HepG2 (cell line): ENCODE measurements at regions not wholly inside any gene's neighbourhood (a gene's known extent, or its start where the extent isn't known, plus 50 kb on each side); places are given as distances from the start of the nearest gene placed in this dataset.

ENCODE experiments used
- ATAC-seq: fragments of 200-7000 bp; cut with Tn5 transposase; 3 replicates; pipeline ENCODE4 v1.9.1; 2020; ENCODE audit warnings: mild to moderate bottlenecking, moderate library complexity
- BruUV-seq: library from RNA; stranded (reverse); fragments of 400-500 nt; replicated peaks from 2 replicates; lab custom pipeline; 2021; lab: Mats Ljungman, UMichigan
- CTCF ChIA-PET: fragments of 300-600 bp; formaldehyde crosslinking; extraction: SDS; loops from one replicate; lab custom pipeline; 2021; ENCODE audit warnings: low total read pairs, inconsistent platforms, low intra/inter-chr PET ratio; lab: Yijun Ruan, JAX
- POLR2A ChIA-PET: fragments of 350-600 bp; sonication (Branson Sonifier 250); formaldehyde crosslinking; loops from one replicate; lab custom pipeline; 2020; ENCODE audit warnings: antibody characterized with exemption, inconsistent platforms; lab: Yijun Ruan, JAX
- DNase-seq: peaks from one replicate; pipeline ENCODE4 v3.0.0-alpha.2; 2015; ENCODE audit warnings: low spot score
- FAIRE-seq: peaks from 3 replicates; lab custom pipeline; 2011; peaks lifted over from hg19 to GRCh38; lab: Jason Lieb, UNC
- H2AFZ ChIP-seq: one replicate; pipeline ENCODE4 v1.6.1; 2011; ENCODE audit warnings: low read length, inconsistent platforms
- H3K27ac ChIP-seq: fragments of 300-600 bp; 3 replicates; pipeline ENCODE4 v1.8.0; 2011; ENCODE audit warnings: mixed run types, mild to moderate bottlenecking, mixed read lengths, low read length, inconsistent platforms; ENCODE audit not compliant: insufficient read depth; ENCODE audit errors: extremely low read length
- H3K27me3 ChIP-seq, 2 experiments: fragments of 200-600 bp in 1 of 2; 2 replicates in 1 of 2; 3 replicates in 1 of 2; pipeline versions ENCODE4 v1.6.0 to v1.8.0; 2011; ENCODE audit warnings: low read length in 2 of 2, mild to moderate bottlenecking in 2 of 2, moderate library complexity in 2 of 2, inconsistent platforms in 1 of 2; ENCODE audit not compliant: insufficient read depth in 2 of 2, control insufficient read depth in 1 of 2
- H3K36me3 ChIP-seq, 2 experiments: fragments of 200-600 bp in 1 of 2; replicated peaks in 1 of 2; 2 replicates in 1 of 2; 3 replicates in 1 of 2; pipeline versions ENCODE4 v1.5.1 to v1.8.0; 2011; ENCODE audit warnings: low read length in 2 of 2, inconsistent platforms in 1 of 2; ENCODE audit not compliant: insufficient read depth in 2 of 2, control insufficient read depth in 1 of 2
- H3K4me1 ChIP-seq: 2 replicates; pipeline ENCODE4 v1.5.1; 2012; ENCODE audit warnings: low read length, inconsistent platforms; ENCODE audit not compliant: insufficient read depth
- H3K4me2 ChIP-seq: 2 replicates; pipeline ENCODE4 v1.6.0; 2011; ENCODE audit warnings: low read depth, low read length, inconsistent platforms
- H3K4me3 ChIP-seq, 3 experiments: fragments of 200-600 bp in 1 of 3; sonication (generic), shearing (Covaris generic) in 1 of 3; replicated peaks in 1 of 3; 2 replicates each; pipeline ENCODE4 v1.5.1; 2011 to 2016; ENCODE audit warnings: low read length in 3 of 3, inconsistent platforms in 2 of 3, low read depth in 2 of 3, mild to moderate bottlenecking in 2 of 3, control low read depth in 1 of 3, mixed read lengths in 1 of 3; ENCODE audit not compliant: insufficient read depth in 1 of 3
- H3K79me2 ChIP-seq: one replicate; pipeline ENCODE4 v1.6.1; 2011; ENCODE audit warnings: low read length, inconsistent platforms; ENCODE audit not compliant: insufficient read depth
- H3K9ac ChIP-seq: 2 replicates; pipeline ENCODE4 v1.6.0; 2011; ENCODE audit warnings: mild to moderate bottlenecking, low read depth, low read length, inconsistent platforms; ENCODE audit not compliant: insufficient read depth
- H3K9me3 ChIP-seq: 2 replicates; pipeline ENCODE4 v1.5.1; 2012; ENCODE audit warnings: mild to moderate bottlenecking, low read length
- H4K20me1 ChIP-seq: 2 replicates; pipeline ENCODE4 v1.6.0; 2011; ENCODE audit warnings: inconsistent platforms, mild to moderate bottlenecking, low read length, moderate library complexity; ENCODE audit not compliant: insufficient read depth
- KDM4B ChIP-seq: sonication (generic); formaldehyde crosslinking; IDR thresholded peaks from 2 replicates; pipeline ENCODE4 v1.4.0; 2020; ENCODE audit warnings: missing genetic modification reagents
- PAF1 ChIP-seq: IDR thresholded peaks from 2 replicates; pipeline ENCODE4 v1.6.1; 2016; ENCODE audit warnings: missing genetic modification reagents, missing compliant biosample characterization
- ZNF136 ChIP-seq: sonication (generic); formaldehyde crosslinking; IDR thresholded peaks from 2 replicates; pipeline ENCODE4 v1.8.1; 2022; ENCODE audit warnings: low read depth, mild to moderate bottlenecking, moderate library complexity, missing genetic modification reagents
- ZNF451 ChIP-seq: sonication (generic); formaldehyde crosslinking; IDR thresholded peaks from 2 replicates; pipeline ENCODE4 v1.5.0; 2020; ENCODE audit warnings: mild to moderate bottlenecking, missing genetic modification reagents
- ZNF678 ChIP-seq: sonication (generic); formaldehyde crosslinking; IDR thresholded peaks from 2 replicates; pipeline ENCODE4 v1.4.0; 2020; ENCODE audit warnings: mild to moderate bottlenecking, missing genetic modification reagents
- ZNF790 ChIP-seq: sonication (generic); formaldehyde crosslinking; IDR thresholded peaks from 2 replicates; pipeline ENCODE4 v1.8.0; 2022; ENCODE audit warnings: missing genetic modification reagents, mild to moderate bottlenecking, borderline replicate concordance
- WGBS: methylation state at CpG from one replicate; pipeline ENCODE4 v1.1.6; 2017; ENCODE audit warnings: low lambda C conversion rate; 5-methylcytosine and 5-hydroxymethylcytosine counted together
- in situ Hi-C: cut with HindIII; loops from 2 replicates; pipeline ENCODE4 v1.10.0; 2017; ENCODE audit warnings: low pct_unique_long_range_greater_than_20kb; ENCODE audit not compliant: extremely low pct_ligation_motif_present
- intact Hi-C: fragments of 100-400 bp; cut with micrococcal nuclease; formaldehyde crosslinking; loops from one replicate; pipeline ENCODE4 v1.10.0; 2022; ENCODE audit not compliant: unreplicated experiment
- TF ChIP-seq, protein P1 (sequence below): sonication (generic); formaldehyde crosslinking; IDR thresholded peaks from 2 replicates; pipeline ENCODE4 v1.8.0; 2022; ENCODE audit warnings: missing genetic modification reagents, mild to moderate bottlenecking, moderate library complexity, borderline replicate concordance
- TF ChIP-seq, protein P2 (sequence below): IDR thresholded peaks from 2 replicates; pipeline ENCODE4 v1.6.1; 2016; ENCODE audit warnings: low read depth, missing genetic modification reagents, missing compliant biosample characterization
- TF ChIP-seq, protein P3 (sequence below): IDR thresholded peaks from 2 replicates; pipeline ENCODE4 v1.6.1; 2016
- TF ChIP-seq, protein P4 (sequence below): sonication (generic); formaldehyde crosslinking; conservative IDR thresholded peaks from 2 replicates; pipeline ENCODE4 v1.4.0; 2020; ENCODE audit warnings: missing genetic modification reagents

DNA sequence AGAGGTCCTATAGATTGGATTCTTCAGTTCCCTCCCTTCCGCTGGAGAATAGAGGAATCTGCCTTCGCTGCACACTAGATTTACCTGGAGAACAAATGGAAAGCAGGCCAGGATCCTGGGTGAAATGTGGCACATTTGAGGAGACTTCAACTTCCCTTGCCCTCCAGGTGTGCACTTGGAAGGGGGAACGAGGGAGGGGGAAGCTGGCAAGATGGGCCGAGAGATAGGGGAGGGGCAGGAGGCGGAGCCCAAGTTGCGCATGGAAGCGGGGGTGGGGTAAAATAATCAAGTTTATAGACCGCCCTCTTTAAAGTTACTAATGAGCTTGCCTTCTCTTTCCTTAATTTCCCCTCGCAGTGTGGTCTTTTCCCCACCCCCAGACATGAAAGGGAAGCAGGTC is 155.7 kb upstream of the CAMK1G start:
- in situ Hi-C loops = no loop called here
- Histone ChIP-seq H3K9me3 (no peaks in the 10 kb centered on the region), H3K36me3 (no peaks in the 10 kb centered on the region)
- ATAC-seq = no peak
- POLR2A ChIA-PET = no interaction called here
- 46% methylated on average over 9 of the region's 9 CpGs for WGBS
- TF ChIP-seq ZNF136 (CRISPR knock-in tag) (no peak), ZNF790 (no peak), KDM4B (CRISPR knock-in tag) (no peak), PAF1 (CRISPR knock-in tag) (no peak), ZNF678 (no peak), ZNF451 (CRISPR knock-in tag) (no peak)
- TF ChIP-seq, protein P1, sequence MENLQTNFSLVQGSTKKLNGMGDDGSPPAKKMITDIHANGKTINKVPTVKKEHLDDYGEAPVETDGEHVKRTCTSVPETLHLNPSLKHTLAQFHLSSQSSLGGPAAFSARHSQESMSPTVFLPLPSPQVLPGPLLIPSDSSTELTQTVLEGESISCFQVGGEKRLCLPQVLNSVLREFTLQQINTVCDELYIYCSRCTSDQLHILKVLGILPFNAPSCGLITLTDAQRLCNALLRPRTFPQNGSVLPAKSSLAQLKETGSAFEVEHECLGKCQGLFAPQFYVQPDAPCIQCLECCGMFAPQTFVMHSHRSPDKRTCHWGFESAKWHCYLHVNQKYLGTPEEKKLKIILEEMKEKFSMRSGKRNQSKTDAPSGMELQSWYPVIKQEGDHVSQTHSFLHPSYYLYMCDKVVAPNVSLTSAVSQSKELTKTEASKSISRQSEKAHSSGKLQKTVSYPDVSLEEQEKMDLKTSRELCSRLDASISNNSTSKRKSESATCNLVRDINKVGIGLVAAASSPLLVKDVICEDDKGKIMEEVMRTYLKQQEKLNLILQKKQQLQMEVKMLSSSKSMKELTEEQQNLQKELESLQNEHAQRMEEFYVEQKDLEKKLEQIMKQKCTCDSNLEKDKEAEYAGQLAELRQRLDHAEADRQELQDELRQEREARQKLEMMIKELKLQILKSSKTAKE (CRISPR knock-in tag) = no peak
- TF ChIP-seq, protein P2, sequence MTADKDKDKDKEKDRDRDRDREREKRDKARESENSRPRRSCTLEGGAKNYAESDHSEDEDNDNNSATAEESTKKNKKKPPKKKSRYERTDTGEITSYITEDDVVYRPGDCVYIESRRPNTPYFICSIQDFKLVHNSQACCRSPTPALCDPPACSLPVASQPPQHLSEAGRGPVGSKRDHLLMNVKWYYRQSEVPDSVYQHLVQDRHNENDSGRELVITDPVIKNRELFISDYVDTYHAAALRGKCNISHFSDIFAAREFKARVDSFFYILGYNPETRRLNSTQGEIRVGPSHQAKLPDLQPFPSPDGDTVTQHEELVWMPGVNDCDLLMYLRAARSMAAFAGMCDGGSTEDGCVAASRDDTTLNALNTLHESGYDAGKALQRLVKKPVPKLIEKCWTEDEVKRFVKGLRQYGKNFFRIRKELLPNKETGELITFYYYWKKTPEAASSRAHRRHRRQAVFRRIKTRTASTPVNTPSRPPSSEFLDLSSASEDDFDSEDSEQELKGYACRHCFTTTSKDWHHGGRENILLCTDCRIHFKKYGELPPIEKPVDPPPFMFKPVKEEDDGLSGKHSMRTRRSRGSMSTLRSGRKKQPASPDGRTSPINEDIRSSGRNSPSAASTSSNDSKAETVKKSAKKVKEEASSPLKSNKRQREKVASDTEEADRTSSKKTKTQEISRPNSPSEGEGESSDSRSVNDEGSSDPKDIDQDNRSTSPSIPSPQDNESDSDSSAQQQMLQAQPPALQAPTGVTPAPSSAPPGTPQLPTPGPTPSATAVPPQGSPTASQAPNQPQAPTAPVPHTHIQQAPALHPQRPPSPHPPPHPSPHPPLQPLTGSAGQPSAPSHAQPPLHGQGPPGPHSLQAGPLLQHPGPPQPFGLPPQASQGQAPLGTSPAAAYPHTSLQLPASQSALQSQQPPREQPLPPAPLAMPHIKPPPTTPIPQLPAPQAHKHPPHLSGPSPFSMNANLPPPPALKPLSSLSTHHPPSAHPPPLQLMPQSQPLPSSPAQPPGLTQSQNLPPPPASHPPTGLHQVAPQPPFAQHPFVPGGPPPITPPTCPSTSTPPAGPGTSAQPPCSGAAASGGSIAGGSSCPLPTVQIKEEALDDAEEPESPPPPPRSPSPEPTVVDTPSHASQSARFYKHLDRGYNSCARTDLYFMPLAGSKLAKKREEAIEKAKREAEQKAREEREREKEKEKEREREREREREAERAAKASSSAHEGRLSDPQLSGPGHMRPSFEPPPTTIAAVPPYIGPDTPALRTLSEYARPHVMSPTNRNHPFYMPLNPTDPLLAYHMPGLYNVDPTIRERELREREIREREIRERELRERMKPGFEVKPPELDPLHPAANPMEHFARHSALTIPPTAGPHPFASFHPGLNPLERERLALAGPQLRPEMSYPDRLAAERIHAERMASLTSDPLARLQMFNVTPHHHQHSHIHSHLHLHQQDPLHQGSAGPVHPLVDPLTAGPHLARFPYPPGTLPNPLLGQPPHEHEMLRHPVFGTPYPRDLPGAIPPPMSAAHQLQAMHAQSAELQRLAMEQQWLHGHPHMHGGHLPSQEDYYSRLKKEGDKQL (CRISPR knock-in tag) = no peak
- TF ChIP-seq, protein P3, sequence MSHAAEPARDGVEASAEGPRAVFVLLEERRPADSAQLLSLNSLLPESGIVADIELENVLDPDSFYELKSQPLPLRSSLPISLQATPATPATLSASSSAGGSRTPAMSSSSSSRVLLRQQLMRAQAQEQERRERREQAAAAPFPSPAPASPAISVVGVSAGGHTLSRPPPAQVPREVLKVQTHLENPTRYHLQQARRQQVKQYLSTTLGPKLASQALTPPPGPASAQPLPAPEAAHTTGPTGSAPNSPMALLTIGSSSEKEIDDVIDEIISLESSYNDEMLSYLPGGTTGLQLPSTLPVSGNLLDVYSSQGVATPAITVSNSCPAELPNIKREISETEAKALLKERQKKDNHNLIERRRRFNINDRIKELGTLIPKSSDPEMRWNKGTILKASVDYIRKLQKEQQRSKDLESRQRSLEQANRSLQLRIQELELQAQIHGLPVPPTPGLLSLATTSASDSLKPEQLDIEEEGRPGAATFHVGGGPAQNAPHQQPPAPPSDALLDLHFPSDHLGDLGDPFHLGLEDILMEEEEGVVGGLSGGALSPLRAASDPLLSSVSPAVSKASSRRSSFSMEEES = no peak
- TF ChIP-seq, protein P4, sequence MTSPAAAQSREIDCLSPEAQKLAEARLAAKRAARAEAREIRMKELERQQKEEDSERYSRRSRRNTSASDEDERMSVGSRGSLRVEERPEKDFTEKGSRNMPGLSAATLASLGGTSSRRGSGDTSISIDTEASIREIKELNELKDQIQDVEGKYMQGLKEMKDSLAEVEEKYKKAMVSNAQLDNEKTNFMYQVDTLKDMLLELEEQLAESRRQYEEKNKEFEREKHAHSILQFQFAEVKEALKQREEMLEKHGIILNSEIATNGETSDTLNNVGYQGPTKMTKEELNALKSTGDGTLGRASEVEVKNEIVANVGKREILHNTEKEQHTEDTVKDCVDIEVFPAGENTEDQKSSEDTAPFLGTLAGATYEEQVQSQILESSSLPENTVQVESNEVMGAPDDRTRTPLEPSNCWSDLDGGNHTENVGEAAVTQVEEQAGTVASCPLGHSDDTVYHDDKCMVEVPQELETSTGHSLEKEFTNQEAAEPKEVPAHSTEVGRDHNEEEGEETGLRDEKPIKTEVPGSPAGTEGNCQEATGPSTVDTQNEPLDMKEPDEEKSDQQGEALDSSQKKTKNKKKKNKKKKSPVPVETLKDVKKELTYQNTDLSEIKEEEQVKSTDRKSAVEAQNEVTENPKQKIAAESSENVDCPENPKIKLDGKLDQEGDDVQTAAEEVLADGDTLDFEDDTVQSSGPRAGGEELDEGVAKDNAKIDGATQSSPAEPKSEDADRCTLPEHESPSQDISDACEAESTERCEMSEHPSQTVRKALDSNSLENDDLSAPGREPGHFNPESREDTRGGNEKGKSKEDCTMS (CRISPR knock-in tag) = no peak
- TF ChIP-seq, all 625 proteins: peak for 0
- H3K79me2 ChIP-seq = no peaks in the 10 kb centered on the region
- no peaks in the 10 kb centered on the region for H4K20me1 ChIP-seq
- intact Hi-C loops = no loop called here
- H3K4me1 ChIP-seq = no peaks in the 10 kb centered on the region
- H3K27ac ChIP-seq = no peak overlapping the region
- no peak overlapping the region for H2AFZ ChIP-seq
- no peak overlapping the region for H3K4me2 ChIP-seq
- H3K27me3 ChIP-seq = no peaks in the 10 kb centered on the region; a peak in 1 of 5 replicates
- no peak overlapping the region for H3K4me3 ChIP-seq
- CTCF ChIA-PET = no interaction called here
- DNase-seq (no peak), FAIRE-seq (no peak)
- BruUV-seq = no TSS peak
- H3K9ac ChIP-seq = no peak overlapping the region
